Endodermal cell (in vitro differentiated cells): ENCODE measurements at regions not wholly inside any gene's neighbourhood (a gene's known extent, or its start where the extent isn't known, plus 50 kb on each side); places are given as distances from the start of the nearest gene placed in this dataset.

Experiments
- DNase-seq: peaks from one replicate; pipeline ENCODE4 v3.0.0-alpha.2; 2017
- H3K27ac ChIP-seq: 2 replicates; pipeline ENCODE4 v1.5.1; 2013; ENCODE audit warnings: mild to moderate bottlenecking, low read depth, low read length, moderate library complexity
- H3K27me3 ChIP-seq: 2 replicates; pipeline ENCODE4 v1.6.1; 2013; ENCODE audit warnings: mild to moderate bottlenecking, low read length, moderate library complexity; ENCODE audit not compliant: insufficient read depth, control insufficient read depth, poor library complexity, severe bottlenecking
- H3K36me3 ChIP-seq: 2 replicates; pipeline ENCODE4 v1.7.0; 2013; ENCODE audit warnings: mild to moderate bottlenecking, low read length, moderate library complexity; ENCODE audit not compliant: control insufficient read depth, insufficient read depth
- H3K4me1 ChIP-seq: one replicate; pipeline ENCODE4 v1.7.0; 2013; ENCODE audit warnings: low read length; ENCODE audit not compliant: control insufficient read depth, insufficient read depth
- H3K4me3 ChIP-seq: 2 replicates; pipeline ENCODE4 v1.5.1; 2013; ENCODE audit warnings: mild to moderate bottlenecking, low read length, moderate library complexity
- H3K9ac ChIP-seq: 2 replicates; pipeline ENCODE4 v1.6.1; 2013; ENCODE audit warnings: mild to moderate bottlenecking, low read length, moderate library complexity; ENCODE audit not compliant: poor library complexity, severe bottlenecking; ENCODE audit errors: extremely low read depth
- H3K9me3 ChIP-seq: 2 replicates; pipeline ENCODE4 v1.6.1; 2013; ENCODE audit warnings: mild to moderate bottlenecking, low read length, moderate library complexity; ENCODE audit not compliant: control insufficient read depth
- H3K27ac Mint-ChIP-seq: 2 replicates; pipeline ENCODE4 v1.8.0; 2020; ENCODE audit warnings: mixed read lengths
- H3K27me3 Mint-ChIP-seq: 2 replicates; pipeline ENCODE4 v1.8.0; 2021; ENCODE audit warnings: mild to moderate bottlenecking, mixed read lengths; ENCODE audit not compliant: insufficient read depth
- H3K36me3 Mint-ChIP-seq: 2 replicates; pipeline ENCODE4 v1.8.0; 2020; ENCODE audit warnings: low read depth, mixed read lengths
- H3K4me1 Mint-ChIP-seq: 2 replicates; pipeline ENCODE4 v1.8.0; 2020; ENCODE audit warnings: mixed read lengths
- H3K4me3 Mint-ChIP-seq: 2 replicates; pipeline ENCODE4 v1.8.0; 2020; ENCODE audit warnings: mild to moderate bottlenecking, moderate library complexity, mixed read lengths
- H3K9me3 Mint-ChIP-seq: 2 replicates; pipeline ENCODE4 v1.8.0; 2020; ENCODE audit warnings: mild to moderate bottlenecking, mixed read lengths
- WGBS, 2 experiments: methylation state at CpG; one replicate each; pipeline versions ENCODE4 v1.1.5 to v1.1.7; 2013; ENCODE audit warnings: missing lambda C conversion rate in 2 of 2, mixed read lengths in 1 of 2; ENCODE audit not compliant: insufficient coverage in 1 of 2, insufficient read length in 1 of 2; 5-methylcytosine and 5-hydroxymethylcytosine counted together
- TF ChIP-seq, protein P1 (sequence below): fragments of 200-600 bp; sonication (generic); conservative IDR thresholded peaks from 2 replicates; pipeline ENCODE4 v1.5.0; 2021; ENCODE audit warnings: antibody characterized with exemption, mild to moderate bottlenecking

GRCh38 chr9:119436261-119436660 is 67.0 kb upstream of the BRINP1 start:
- Mint-ChIP-seq H3K27me3 (no peaks in the 10 kb centered on the region), H3K4me1 (peaks cover 22% of the 10 kb centered on the region), H3K36me3 (no peaks in the 10 kb centered on the region), H3K4me3 (no peak overlapping the region), H3K9me3 (no peaks in the 10 kb centered on the region), H3K27ac (no peak overlapping the region)
- 93 to 100% methylated on average over 2 of the region's 2 CpGs for WGBS, 2 experiments
- H3K27me3 ChIP-seq: no peaks in the 10 kb centered on the region
- DNase-seq: no peak
- TF ChIP-seq, protein P1, sequence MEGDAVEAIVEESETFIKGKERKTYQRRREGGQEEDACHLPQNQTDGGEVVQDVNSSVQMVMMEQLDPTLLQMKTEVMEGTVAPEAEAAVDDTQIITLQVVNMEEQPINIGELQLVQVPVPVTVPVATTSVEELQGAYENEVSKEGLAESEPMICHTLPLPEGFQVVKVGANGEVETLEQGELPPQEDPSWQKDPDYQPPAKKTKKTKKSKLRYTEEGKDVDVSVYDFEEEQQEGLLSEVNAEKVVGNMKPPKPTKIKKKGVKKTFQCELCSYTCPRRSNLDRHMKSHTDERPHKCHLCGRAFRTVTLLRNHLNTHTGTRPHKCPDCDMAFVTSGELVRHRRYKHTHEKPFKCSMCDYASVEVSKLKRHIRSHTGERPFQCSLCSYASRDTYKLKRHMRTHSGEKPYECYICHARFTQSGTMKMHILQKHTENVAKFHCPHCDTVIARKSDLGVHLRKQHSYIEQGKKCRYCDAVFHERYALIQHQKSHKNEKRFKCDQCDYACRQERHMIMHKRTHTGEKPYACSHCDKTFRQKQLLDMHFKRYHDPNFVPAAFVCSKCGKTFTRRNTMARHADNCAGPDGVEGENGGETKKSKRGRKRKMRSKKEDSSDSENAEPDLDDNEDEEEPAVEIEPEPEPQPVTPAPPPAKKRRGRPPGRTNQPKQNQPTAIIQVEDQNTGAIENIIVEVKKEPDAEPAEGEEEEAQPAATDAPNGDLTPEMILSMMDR: no peak
- H3K9me3 ChIP-seq: no peaks in the 10 kb centered on the region
- no peak overlapping the region for H3K27ac ChIP-seq
- H3K4me1 ChIP-seq: peaks cover 6% of the 10 kb centered on the region
- no peaks in the 10 kb centered on the region for H3K36me3 ChIP-seq
- no peak overlapping the region for H3K9ac ChIP-seq
- H3K4me3 ChIP-seq: no peak overlapping the region

- WGBS, 2 experiments: 73 to 92% methylated on average over 1 of the region's 1 CpG
- Histone ChIP-seq H3K4me3 (no peak overlapping the region), H3K36me3 (no peaks in the 10 kb centered on the region), H3K9ac (no peak overlapping the region), H3K27me3 (no peaks in the 10 kb centered on the region), H3K27ac (no peak overlapping the region), H3K9me3 (no peaks in the 10 kb centered on the region), H3K4me1 (peaks cover 2% of the 10 kb centered on the region)
- Mint-ChIP-seq H3K9me3 (no peaks in the 10 kb centered on the region), H3K27ac (no peak overlapping the region), H3K27me3 (no peaks in the 10 kb centered on the region), H3K4me3 (no peak overlapping the region), H3K36me3 (no peaks in the 10 kb centered on the region), H3K4me1 (peaks cover 11% of the 10 kb centered on the region)
- DNase-seq: no peak
- TF ChIP-seq, protein P1: no peak
Measured at GRCh38 chr9:119435076-119435475, 65.8 kb upstream of the BRINP1 start.

DNA sequence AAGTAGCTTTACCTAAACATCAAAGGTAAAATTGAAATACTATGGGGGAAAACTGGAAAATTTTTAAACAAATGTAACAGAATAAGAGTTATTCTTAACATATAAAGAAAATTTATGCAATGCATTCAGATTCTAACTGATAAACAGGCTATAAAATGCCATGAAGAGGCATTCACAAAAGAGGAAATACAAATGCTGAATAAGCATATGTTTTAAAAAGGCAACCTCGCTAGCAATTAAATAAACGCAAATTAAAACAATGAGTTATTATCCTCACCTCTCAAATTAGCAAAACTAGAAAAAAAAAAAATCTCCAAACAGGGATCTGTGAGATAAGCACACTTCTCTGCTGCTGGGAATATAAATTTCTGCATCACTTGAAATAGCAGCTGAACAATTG is 63.2 kb upstream of the BRINP1 start:
- Histone ChIP-seq H3K36me3 (no peaks in the 10 kb centered on the region), H3K27ac (no peak overlapping the region), H3K4me3 (no peak overlapping the region), H3K9me3 (no peaks in the 10 kb centered on the region), H3K27me3 (no peaks in the 10 kb centered on the region), H3K4me1 (no peaks in the 10 kb centered on the region), H3K9ac (no peak overlapping the region)
- H3K36me3 Mint-ChIP-seq: no peaks in the 10 kb centered on the region
- no peaks in the 10 kb centered on the region for H3K4me1 Mint-ChIP-seq
- 80 to 91% methylated on average over 1 to 2 of the region's 2 CpGs for WGBS, 2 experiments
- no peak overlapping the region for H3K4me3 Mint-ChIP-seq
- DNase-seq: no peak
- H3K27me3 Mint-ChIP-seq: no peaks in the 10 kb centered on the region
- H3K27ac Mint-ChIP-seq: no peak overlapping the region
- TF ChIP-seq, protein P1: no peak
- H3K9me3 Mint-ChIP-seq: peaks cover 5% of the 10 kb centered on the region
